ENCODE measurements at regions not wholly inside any gene's neighbourhood (a gene's known extent, or its start where the extent isn't known, plus 50 kb on each side); places are given as distances from the start of the nearest gene placed in this dataset.

GRCh38 chr4:110967936-110968335, 345.1 kb upstream of the PITX2 start:
- DNase-seq = no peak

GRCh38 chr4:110970642-110971041, 347.8 kb upstream of the PITX2 start:
- no peak for DNase-seq

GRCh38 chr4:110975338-110975737, 352.5 kb upstream of the PITX2 start:
- DNase-seq = no peak

GRCh38 chr4:110977554-110977953, 354.7 kb upstream of the PITX2 start:
- DNase-seq = no peak

- DNase-seq = no peak
Measured at GRCh38 chr4:110978761-110979160, 355.9 kb upstream of the PITX2 start.

- DNase-seq = no peak
Measured at GRCh38 chr4:110982486-110982885, 359.6 kb upstream of the PITX2 start.

GRCh38 chr4:110988722-110989121, 365.8 kb upstream of the PITX2 start:
- no peak for DNase-seq

GRCh38 chr4:110989125-110989524, 366.2 kb upstream of the PITX2 start:
- DNase-seq = no peak

- no peak for DNase-seq
Measured at GRCh38 chr4:110994781-110995180, 371.9 kb upstream of the PITX2 start.

GRCh38 chr4:110998320-110998719, 375.4 kb upstream of the PITX2 start:
- no peak for DNase-seq

- DNase-seq = no peak
Measured at GRCh38 chr4:111011458-111011857, 388.6 kb upstream of the PITX2 start.

GRCh38 chr4:111013846-111014245, 391.0 kb upstream of the PITX2 start:
- DNase-seq = no peak

- DNase-seq = no peak
Measured at GRCh38 chr4:111014537-111014936, 391.7 kb upstream of the PITX2 start.

- DNase-seq = no peak
Measured at GRCh38 chr4:111016416-111016815, 393.5 kb upstream of the PITX2 start.

- no peak for DNase-seq
Measured at GRCh38 chr4:111018216-111018615, 395.3 kb upstream of the PITX2 start.

- no peak for DNase-seq
Measured at GRCh38 chr4:111020476-111020875, 397.6 kb upstream of the PITX2 start.

GRCh38 chr4:111020961-111021360, 398.1 kb upstream of the PITX2 start:
- DNase-seq = no peak

- DNase-seq = no peak
Measured at GRCh38 chr4:111022758-111023157, 399.9 kb upstream of the PITX2 start.

- DNase-seq = no peak
Measured at GRCh38 chr4:111027526-111027925, 404.6 kb upstream of the PITX2 start.

GRCh38 chr4:111028795-111029194, 405.9 kb upstream of the PITX2 start:
- no peak for DNase-seq

- no peak for DNase-seq
Measured at GRCh38 chr4:111031001-111031579, 408.2 kb upstream of the PITX2 start.

GRCh38 chr4:111031596-111031995, 408.7 kb upstream of the PITX2 start:
- DNase-seq = no peak

- DNase-seq = no peak
Measured at GRCh38 chr4:111037591-111038360, 414.9 kb upstream of the PITX2 start.

- DNase-seq = no peak
Measured at GRCh38 chr4:111040904-111041303, 418.0 kb upstream of the PITX2 start.

- DNase-seq = no peak
Measured at GRCh38 chr4:111043286-111043685, 420.4 kb upstream of the PITX2 start.
